H9 (cell line): ENCODE measurements at regions not wholly inside any gene's neighbourhood (a gene's known extent, or its start where the extent isn't known, plus 50 kb on each side); places are given as distances from the start of the nearest gene placed in this dataset.

ENCODE experiments used
- DNase-seq: peaks from one replicate; pipeline ENCODE4 v3.0.0-alpha.2; 2017
- H2AFZ ChIP-seq: one replicate; pipeline ENCODE4 v1.6.1; 2013; ENCODE audit warnings: mild to moderate bottlenecking, low read length, control low read depth, moderate library complexity
- H2AK5ac ChIP-seq: 2 replicates; pipeline ENCODE4 v1.6.1; 2013; ENCODE audit warnings: low read length, control low read depth, mixed read lengths; ENCODE audit not compliant: insufficient read length
- H2BK120ac ChIP-seq: one replicate; pipeline ENCODE4 v1.6.1; 2013; ENCODE audit warnings: low read depth, mild to moderate bottlenecking, low read length, control low read depth, inconsistent platforms; ENCODE audit not compliant: poor library complexity, severe bottlenecking
- H2BK12ac ChIP-seq: 2 replicates; pipeline ENCODE4 v1.6.1; 2013; ENCODE audit warnings: low read length, control low read depth, mixed read lengths, low read depth; ENCODE audit not compliant: insufficient read length
- H2BK15ac ChIP-seq: 2 replicates; pipeline ENCODE4 v1.6.1; 2013; ENCODE audit warnings: low read depth, low read length, control low read depth
- H2BK20ac ChIP-seq: one replicate; pipeline ENCODE4 v1.6.1; 2013; ENCODE audit warnings: low read depth, mild to moderate bottlenecking, low read length, control low read depth, inconsistent platforms; ENCODE audit not compliant: poor library complexity, severe bottlenecking
- H2BK5ac ChIP-seq: 2 replicates; pipeline ENCODE4 v1.6.1; 2013; ENCODE audit warnings: low read length, control low read depth, mixed read lengths; ENCODE audit not compliant: insufficient read length
- H3K14ac ChIP-seq: 2 replicates; pipeline ENCODE4 v1.6.1; 2013; ENCODE audit warnings: low read length, control low read depth; ENCODE audit not compliant: insufficient read depth
- H3K18ac ChIP-seq: 2 replicates; pipeline ENCODE4 v1.6.1; 2013; ENCODE audit warnings: low read depth, mild to moderate bottlenecking, mixed read lengths, low read length, control low read depth; ENCODE audit not compliant: insufficient read length
- H3K23ac ChIP-seq: 2 replicates; pipeline ENCODE4 v1.6.1; 2013; ENCODE audit warnings: low read length, control low read depth, mixed read lengths, low read depth; ENCODE audit not compliant: insufficient read length
- H3K23me2 ChIP-seq: 2 replicates; pipeline ENCODE4 v1.6.1; 2013; ENCODE audit warnings: low read depth, mild to moderate bottlenecking, mixed read lengths, low read length, control low read depth; ENCODE audit not compliant: insufficient read length, poor library complexity, severe bottlenecking
- H3K27ac ChIP-seq: 2 replicates; pipeline ENCODE4 v1.5.1; 2013; ENCODE audit warnings: low read length, control low read depth, mixed read lengths, low read depth; ENCODE audit not compliant: insufficient read length
- H3K27me3 ChIP-seq: 2 replicates; pipeline ENCODE4 v1.6.1; 2013; ENCODE audit warnings: low read length, control low read depth, inconsistent platforms; ENCODE audit not compliant: insufficient read depth
- H3K4ac ChIP-seq: 2 replicates; pipeline ENCODE4 v1.6.1; 2013; ENCODE audit warnings: low read depth, mild to moderate bottlenecking, control low read depth, inconsistent platforms, low read length, moderate library complexity
- H3K4me1 ChIP-seq: 2 replicates; pipeline ENCODE4 v1.6.1; 2013; ENCODE audit warnings: low read length, control low read depth, inconsistent platforms; ENCODE audit not compliant: insufficient read depth
- H3K4me2 ChIP-seq: 2 replicates; pipeline ENCODE4 v1.6.1; 2013; ENCODE audit warnings: low read length, control low read depth, mixed read lengths; ENCODE audit not compliant: insufficient read length, insufficient read depth
- H3K56ac ChIP-seq: 2 replicates; pipeline ENCODE4 v1.6.1; 2013; ENCODE audit warnings: low read depth, mild to moderate bottlenecking, mixed read lengths, low read length, control low read depth; ENCODE audit not compliant: insufficient read length
- H3K79me1 ChIP-seq: 2 replicates; pipeline ENCODE4 v1.6.1; 2013; ENCODE audit warnings: low read depth, mild to moderate bottlenecking, moderate library complexity, low read length, control low read depth, inconsistent platforms; ENCODE audit not compliant: insufficient read depth, poor library complexity, severe bottlenecking
- H3K79me2 ChIP-seq: 2 replicates; pipeline ENCODE4 v1.6.1; 2013; ENCODE audit warnings: low read length, control low read depth, inconsistent platforms; ENCODE audit not compliant: insufficient read depth
- H3K9ac ChIP-seq: 2 replicates; pipeline ENCODE4 v1.6.1; 2013; ENCODE audit warnings: low read length, control low read depth, mixed read lengths; ENCODE audit not compliant: insufficient read length; ENCODE audit errors: extremely low read depth
- H3K9me3 ChIP-seq: one replicate; pipeline ENCODE4 v1.6.1; 2013; ENCODE audit warnings: low read depth, low read length, inconsistent platforms; ENCODE audit not compliant: control insufficient read depth
- H3T11ph ChIP-seq: one replicate; pipeline ENCODE4 v1.6.1; 2013; ENCODE audit warnings: mild to moderate bottlenecking, low read length, control low read depth, inconsistent platforms
- H4K20me1 ChIP-seq: one replicate; pipeline ENCODE4 v1.6.1; 2013; ENCODE audit not compliant: control insufficient read depth, insufficient read length, insufficient read depth
- H4K5ac ChIP-seq: 2 replicates; pipeline ENCODE4 v1.6.1; 2013; ENCODE audit warnings: low read depth, mild to moderate bottlenecking, mixed read lengths, low read length, control low read depth; ENCODE audit not compliant: insufficient read length
- H4K8ac ChIP-seq: replicated peaks from 2 replicates; pipeline ENCODE4 v1.6.1; 2013; ENCODE audit warnings: low read length, control low read depth, mixed read lengths, low read depth; ENCODE audit not compliant: insufficient read length
- H4K91ac ChIP-seq: 2 replicates; pipeline ENCODE4 v1.6.1; 2013; ENCODE audit warnings: low read depth, mild to moderate bottlenecking, moderate library complexity, mixed read lengths, low read length, control low read depth; ENCODE audit not compliant: insufficient read length
- H3K27ac Mint-ChIP-seq, 3 experiments: 2 replicates in 2 of 3; 3 replicates in 1 of 3; pipeline ENCODE4 v1.8.0; 2020 to 2021; ENCODE audit warnings: mixed read lengths in 3 of 3, mild to moderate bottlenecking in 1 of 3, moderate library complexity in 1 of 3
- H3K27me3 Mint-ChIP-seq: 2 replicates; pipeline ENCODE4 v1.8.0; 2021; ENCODE audit warnings: low read depth, mild to moderate bottlenecking, moderate library complexity, mixed read lengths
- H3K36me3 Mint-ChIP-seq, 3 experiments: 2 replicates in 2 of 3; 3 replicates in 1 of 3; pipeline ENCODE4 v1.8.0; 2020 to 2021; ENCODE audit warnings: low read depth in 3 of 3, mixed read lengths in 3 of 3; ENCODE audit not compliant: insufficient read depth in 1 of 3
- H3K4me1 Mint-ChIP-seq, 2 experiments: 2 replicates each; pipeline ENCODE4 v1.8.0; 2020; ENCODE audit warnings: mixed read lengths in 2 of 2
- H3K4me3 Mint-ChIP-seq, 2 experiments: 2 replicates in 1 of 2; 3 replicates in 1 of 2; pipeline ENCODE4 v1.8.0; 2020 to 2021; ENCODE audit warnings: mild to moderate bottlenecking in 2 of 2, mixed read lengths in 2 of 2, moderate library complexity in 1 of 2
- H3K9me3 Mint-ChIP-seq, 2 experiments: 2 replicates in 1 of 2; 3 replicates in 1 of 2; pipeline ENCODE4 v1.8.0; 2020; ENCODE audit warnings: mild to moderate bottlenecking in 2 of 2, mixed read lengths in 2 of 2, moderate library complexity in 1 of 2
- CTCF ChIP-seq: fragments of 200-600 bp; sonication (generic); conservative IDR thresholded peaks from 3 replicates; pipeline ENCODE4 v1.8.0; 2021; ENCODE audit warnings: antibody characterized with exemption, mild to moderate bottlenecking
- WGBS: extraction: QIAGEN DNeasy Blood & Tissue Kit; methylation state at CpG from one replicate; pipeline ENCODE4 v1.1.7; 2013; ENCODE audit warnings: missing lambda C conversion rate, low lambda C conversion rate, mixed read lengths; ENCODE audit not compliant: insufficient read length; ENCODE audit errors: extremely low coverage; 5-methylcytosine and 5-hydroxymethylcytosine counted together

- H2BK12ac ChIP-seq: no peak overlapping the region
- H3K9ac ChIP-seq: no peak overlapping the region
- no peak overlapping the region for H4K8ac ChIP-seq
- H2BK5ac ChIP-seq: no peak overlapping the region
- no peak overlapping the region for H3K18ac ChIP-seq
- H3K27ac ChIP-seq: no peak overlapping the region
- no peak overlapping the region for H2BK120ac ChIP-seq
- no peak overlapping the region for H4K5ac ChIP-seq
- no peaks in the 10 kb centered on the region for H3K79me2 ChIP-seq
- no peak overlapping the region for H2BK20ac ChIP-seq
- no peak overlapping the region for H2AK5ac ChIP-seq
- H3K4me1 ChIP-seq: no peaks in the 10 kb centered on the region
- no peak overlapping the region for H3K23ac ChIP-seq
- H3K23me2 ChIP-seq: no peaks in the 10 kb centered on the region
- TF ChIP-seq CTCF: no peak
- H2AFZ ChIP-seq: no peak overlapping the region
- H3K14ac ChIP-seq: no peak overlapping the region
- no peak overlapping the region for H4K91ac ChIP-seq
- H3K9me3 ChIP-seq: no peaks in the 10 kb centered on the region
- no peak for DNase-seq
- no peak overlapping the region for H3K4ac ChIP-seq
- Mint-ChIP-seq H3K27ac (no peak overlapping the region), H3K27me3 (peaks cover 40% of the 10 kb centered on the region), H3K4me1 (peaks cover 6% of the 10 kb centered on the region in 2 experiments), H3K9me3 (no peaks in the 10 kb centered on the region), H3K4me3 (no peak overlapping the region), H3K36me3 (no peaks in the 10 kb centered on the region)
- H4K20me1 ChIP-seq: no peaks in the 10 kb centered on the region
- no peaks in the 10 kb centered on the region for H3K79me1 ChIP-seq
- WGBS: no CpG with 5 or more reads among the region's 3 CpGs
- H3K4me2 ChIP-seq: no peak overlapping the region
- no peak overlapping the region for H2BK15ac ChIP-seq
- no peak overlapping the region for H3T11ph ChIP-seq
- no peaks in the 10 kb centered on the region for H3K27me3 ChIP-seq
- H3K56ac ChIP-seq: no peak overlapping the region
Measured at GRCh38 chr2:65494078-65494477, 61.7 kb upstream of the SPRED2 start.
